HEK293 (cell line): ENCODE measurements at regions not wholly inside any gene's neighbourhood (a gene's known extent, or its start where the extent isn't known, plus 50 kb on each side); places are given as distances from the start of the nearest gene placed in this dataset.
"Not testable (repeated sequence)": the region's sequence is repeated elsewhere in the genome, so short reads cannot be mapped to it uniquely, and the experiment has no call there.

Experiments used
- CTCF ChIA-PET: fragments of 350-600 bp; formaldehyde crosslinking; extraction: SDS; loops from one replicate; lab custom pipeline; 2021; ENCODE audit warnings: antibody characterized with exemption; lab: Yijun Ruan, JAX
- POLR2A ChIA-PET: fragments of 300-600 bp; formaldehyde crosslinking; extraction: SDS; loops from one replicate; lab custom pipeline; 2020; ENCODE audit warnings: antibody characterized with exemption, inconsistent platforms; lab: Yijun Ruan, JAX
- H3K27ac ChIP-seq: fragments of 200-500 bp; sonication (Bioruptor generic); 2 replicates; pipeline ENCODE4 v1.5.1; 2014; ENCODE audit warnings: low read depth, low read length, control low read depth, inconsistent platforms; ENCODE audit errors: extremely low read depth
- H3K36me3 ChIP-seq, 2 experiments: fragments of 200-500 bp in 1 of 2; sonication (Bioruptor generic) in 1 of 2; 1 replicate in 1 of 2; 2 replicates in 1 of 2; pipeline ENCODE4 v1.5.1; 2014 to 2017; ENCODE audit warnings: inconsistent platforms in 2 of 2, low read length in 2 of 2; ENCODE audit not compliant: control insufficient read depth in 2 of 2, insufficient read depth in 1 of 2
- H3K4me1 ChIP-seq: fragments of 200-500 bp; sonication (Bioruptor generic); 2 replicates; pipeline ENCODE4 v1.5.1; 2014; ENCODE audit warnings: mild to moderate bottlenecking, low read length, inconsistent platforms; ENCODE audit not compliant: control insufficient read depth, insufficient read depth
- H3K4me3 ChIP-seq: 2 replicates; pipeline ENCODE4 v1.5.1; 2011; ENCODE audit warnings: low read depth, mild to moderate bottlenecking, control low read depth, low read length, moderate library complexity
- H3K9me3 ChIP-seq: fragments of 200-500 bp; sonication (Bioruptor generic); 2 replicates; pipeline ENCODE4 v1.5.1; 2014; ENCODE audit warnings: low read depth, low read length, inconsistent platforms; ENCODE audit not compliant: control insufficient read depth, insufficient read depth
- HOXA7 ChIP-seq: sonication (generic); formaldehyde crosslinking; IDR thresholded peaks from 2 replicates; pipeline ENCODE4 v1.8.1; 2022; ENCODE audit warnings: missing genetic modification reagents, borderline replicate concordance
- HOXC10 ChIP-seq: sonication (generic); formaldehyde crosslinking; IDR thresholded peaks from 2 replicates; pipeline ENCODE4 v1.8.1; 2023; ENCODE audit warnings: mild to moderate bottlenecking, missing genetic modification reagents
- MEIS1 ChIP-seq: sonication (generic); formaldehyde crosslinking; IDR thresholded peaks from 2 replicates; pipeline ENCODE4 v1.8.1; 2022; ENCODE audit warnings: missing genetic modification reagents, mild to moderate bottlenecking, borderline replicate concordance
- OVOL3 ChIP-seq: fragments of 450-650 bp; formaldehyde crosslinking; IDR thresholded peaks from 2 replicates; pipeline ENCODE4 v1.5.1; 2016; ENCODE audit warnings: missing biosample characterization, missing genetic modification characterization
- PRDM1 ChIP-seq: fragments of 450-650 bp; formaldehyde crosslinking; IDR thresholded peaks from 2 replicates; pipeline ENCODE4; 2016; ENCODE audit warnings: missing biosample characterization, missing genetic modification characterization
- REPIN1 ChIP-seq: fragments of 450-650 bp; formaldehyde crosslinking; IDR thresholded peaks from 2 replicates; pipeline ENCODE4 v1.5.1; 2017; ENCODE audit warnings: missing biosample characterization, missing genetic modification characterization, low read depth
- YY1 ChIP-seq: fragments of 450-650 bp; formaldehyde crosslinking; IDR thresholded peaks from 2 replicates; pipeline ENCODE4 v1.5.1; 2018; ENCODE audit warnings: missing biosample characterization, missing genetic modification characterization
- ZNF311 ChIP-seq: fragments of 450-650 bp; formaldehyde crosslinking; IDR thresholded peaks from 2 replicates; pipeline ENCODE4 v1.5.1; 2017; ENCODE audit warnings: missing biosample characterization, missing genetic modification characterization, borderline replicate concordance
- ZNF350 ChIP-seq: fragments of 450-650 bp; formaldehyde crosslinking; IDR thresholded peaks from 2 replicates; pipeline ENCODE4 v1.5.0; 2017; ENCODE audit warnings: missing biosample characterization, mild to moderate bottlenecking, missing genetic modification characterization
- ZNF501 ChIP-seq: fragments of 450-650 bp; formaldehyde crosslinking; IDR thresholded peaks from 2 replicates; pipeline ENCODE4 v1.5.1; 2016; ENCODE audit warnings: missing biosample characterization, missing genetic modification characterization
- ZNF596 ChIP-seq: fragments of 450-650 bp; IDR thresholded peaks from 2 replicates; pipeline ENCODE4 v1.5.0; 2018; ENCODE audit warnings: missing biosample characterization, mild to moderate bottlenecking, missing genetic modification characterization, moderate library complexity
- ZNF664 ChIP-seq: fragments of 450-650 bp; formaldehyde crosslinking; IDR thresholded peaks from 2 replicates; pipeline ENCODE4 v1.5.1; 2016; ENCODE audit warnings: missing biosample characterization, missing genetic modification characterization
- ZNF76 ChIP-seq: fragments of 450-650 bp; formaldehyde crosslinking; IDR thresholded peaks from 2 replicates; pipeline ENCODE4; 2016; ENCODE audit warnings: low read depth, missing biosample characterization, missing genetic modification characterization, borderline replicate concordance
- ZNF768 ChIP-seq: fragments of 450-650 bp; formaldehyde crosslinking; IDR thresholded peaks from 2 replicates; pipeline ENCODE4 v1.5.1; 2018; ENCODE audit warnings: missing biosample characterization, mild to moderate bottlenecking, missing genetic modification characterization
- ZNF777 ChIP-seq: fragments of 450-650 bp; formaldehyde crosslinking; IDR thresholded peaks from 2 replicates; pipeline ENCODE4 v1.5.1; 2017; ENCODE audit warnings: missing biosample characterization, missing genetic modification characterization, borderline replicate concordance
- TF ChIP-seq, protein P1 (sequence below): fragments of 450-650 bp; formaldehyde crosslinking; IDR thresholded peaks from 2 replicates; pipeline ENCODE4 v1.5.1; 2016; ENCODE audit warnings: missing biosample characterization, missing genetic modification characterization, borderline replicate concordance
- TF ChIP-seq, protein P2 (sequence below): IDR thresholded peaks from 2 replicates; pipeline ENCODE4 v1.6.1; 2011; ENCODE audit warnings: mild to moderate bottlenecking, low read depth, low read length, borderline replicate concordance
- TF ChIP-seq, protein P3 (sequence below): fragments of 450-650 bp; formaldehyde crosslinking; IDR thresholded peaks from 2 replicates; pipeline ENCODE4 v1.5.1; 2017; ENCODE audit warnings: missing biosample characterization, missing genetic modification characterization
- TF ChIP-seq, protein P4 (sequence below): fragments of 450-650 bp; formaldehyde crosslinking; IDR thresholded peaks from 2 replicates; pipeline ENCODE4 v1.5.1; 2016; ENCODE audit warnings: missing biosample characterization, missing genetic modification characterization

DNA sequence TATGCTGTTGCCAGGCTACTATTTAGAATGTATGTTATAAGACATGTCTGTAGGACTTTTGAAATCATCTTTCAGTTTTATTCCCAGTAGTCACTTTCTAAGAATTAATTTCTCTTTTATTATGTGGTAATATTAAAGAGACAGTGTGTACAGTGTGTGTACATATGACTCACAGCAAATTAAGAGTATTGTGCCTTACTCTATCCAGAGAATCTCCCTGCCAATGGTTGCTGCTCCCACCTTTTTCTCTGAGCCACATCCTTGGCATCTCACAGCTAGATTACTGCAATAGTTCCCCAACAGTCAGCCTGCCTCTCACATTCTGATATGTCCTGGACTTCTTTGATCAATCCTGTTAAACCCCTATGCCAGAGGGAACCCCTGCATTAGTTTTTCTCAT is 114.5 kb downstream of the ANXA5 start:
- Histone ChIP-seq H3K36me3 (no peaks in the 10 kb centered on the region), H3K4me1 (no peaks in the 10 kb centered on the region; the same call in 1 of the 2 replicates), H3K27ac (no peak overlapping the region), H3K9me3 (no peaks in the 10 kb centered on the region), H3K4me3 (no peak overlapping the region)
- TF ChIP-seq, protein P1, sequence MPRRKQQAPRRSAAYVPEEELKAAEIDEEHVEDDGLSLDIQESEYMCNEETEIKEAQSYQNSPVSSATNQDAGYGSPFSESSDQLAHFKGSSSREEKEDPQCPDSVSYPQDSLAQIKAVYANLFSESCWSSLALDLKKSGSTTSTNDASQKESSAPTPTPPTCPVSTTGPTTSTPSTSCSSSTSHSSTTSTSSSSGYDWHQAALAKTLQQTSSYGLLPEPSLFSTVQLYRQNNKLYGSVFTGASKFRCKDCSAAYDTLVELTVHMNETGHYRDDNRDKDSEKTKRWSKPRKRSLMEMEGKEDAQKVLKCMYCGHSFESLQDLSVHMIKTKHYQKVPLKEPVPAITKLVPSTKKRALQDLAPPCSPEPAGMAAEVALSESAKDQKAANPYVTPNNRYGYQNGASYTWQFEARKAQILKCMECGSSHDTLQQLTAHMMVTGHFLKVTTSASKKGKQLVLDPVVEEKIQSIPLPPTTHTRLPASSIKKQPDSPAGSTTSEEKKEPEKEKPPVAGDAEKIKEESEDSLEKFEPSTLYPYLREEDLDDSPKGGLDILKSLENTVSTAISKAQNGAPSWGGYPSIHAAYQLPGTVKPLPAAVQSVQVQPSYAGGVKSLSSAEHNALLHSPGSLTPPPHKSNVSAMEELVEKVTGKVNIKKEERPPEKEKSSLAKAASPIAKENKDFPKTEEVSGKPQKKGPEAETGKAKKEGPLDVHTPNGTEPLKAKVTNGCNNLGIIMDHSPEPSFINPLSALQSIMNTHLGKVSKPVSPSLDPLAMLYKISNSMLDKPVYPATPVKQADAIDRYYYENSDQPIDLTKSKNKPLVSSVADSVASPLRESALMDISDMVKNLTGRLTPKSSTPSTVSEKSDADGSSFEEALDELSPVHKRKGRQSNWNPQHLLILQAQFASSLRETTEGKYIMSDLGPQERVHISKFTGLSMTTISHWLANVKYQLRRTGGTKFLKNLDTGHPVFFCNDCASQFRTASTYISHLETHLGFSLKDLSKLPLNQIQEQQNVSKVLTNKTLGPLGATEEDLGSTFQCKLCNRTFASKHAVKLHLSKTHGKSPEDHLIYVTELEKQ (tag by site-specific recombination), result no peak
- TF ChIP-seq, protein P2, sequence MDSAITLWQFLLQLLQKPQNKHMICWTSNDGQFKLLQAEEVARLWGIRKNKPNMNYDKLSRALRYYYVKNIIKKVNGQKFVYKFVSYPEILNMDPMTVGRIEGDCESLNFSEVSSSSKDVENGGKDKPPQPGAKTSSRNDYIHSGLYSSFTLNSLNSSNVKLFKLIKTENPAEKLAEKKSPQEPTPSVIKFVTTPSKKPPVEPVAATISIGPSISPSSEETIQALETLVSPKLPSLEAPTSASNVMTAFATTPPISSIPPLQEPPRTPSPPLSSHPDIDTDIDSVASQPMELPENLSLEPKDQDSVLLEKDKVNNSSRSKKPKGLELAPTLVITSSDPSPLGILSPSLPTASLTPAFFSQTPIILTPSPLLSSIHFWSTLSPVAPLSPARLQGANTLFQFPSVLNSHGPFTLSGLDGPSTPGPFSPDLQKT, result no peak
- TF ChIP-seq ZNF311 (tag by site-specific recombination), result no peak
- TF ChIP-seq REPIN1 (tag by site-specific recombination), result no peak
- TF ChIP-seq HOXA7 (CRISPR knock-in tag), result no peak
- TF ChIP-seq, protein P3, sequence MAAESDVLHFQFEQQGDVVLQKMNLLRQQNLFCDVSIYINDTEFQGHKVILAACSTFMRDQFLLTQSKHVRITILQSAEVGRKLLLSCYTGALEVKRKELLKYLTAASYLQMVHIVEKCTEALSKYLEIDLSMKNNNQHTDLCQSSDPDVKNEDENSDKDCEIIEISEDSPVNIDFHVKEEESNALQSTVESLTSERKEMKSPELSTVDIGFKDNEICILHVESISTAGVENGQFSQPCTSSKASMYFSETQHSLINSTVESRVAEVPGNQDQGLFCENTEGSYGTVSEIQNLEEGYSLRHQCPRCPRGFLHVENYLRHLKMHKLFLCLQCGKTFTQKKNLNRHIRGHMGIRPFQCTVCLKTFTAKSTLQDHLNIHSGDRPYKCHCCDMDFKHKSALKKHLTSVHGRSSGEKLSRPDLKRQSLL (tag by site-specific recombination), result no peak
- POLR2A ChIA-PET, result no interaction called here
- CTCF ChIA-PET, result interaction anchor here (0.6 kb wide), 1 partner anchor 35 kb away, joined by 4 read pairs; no protein-coding TSS in a partner anchor

DNA sequence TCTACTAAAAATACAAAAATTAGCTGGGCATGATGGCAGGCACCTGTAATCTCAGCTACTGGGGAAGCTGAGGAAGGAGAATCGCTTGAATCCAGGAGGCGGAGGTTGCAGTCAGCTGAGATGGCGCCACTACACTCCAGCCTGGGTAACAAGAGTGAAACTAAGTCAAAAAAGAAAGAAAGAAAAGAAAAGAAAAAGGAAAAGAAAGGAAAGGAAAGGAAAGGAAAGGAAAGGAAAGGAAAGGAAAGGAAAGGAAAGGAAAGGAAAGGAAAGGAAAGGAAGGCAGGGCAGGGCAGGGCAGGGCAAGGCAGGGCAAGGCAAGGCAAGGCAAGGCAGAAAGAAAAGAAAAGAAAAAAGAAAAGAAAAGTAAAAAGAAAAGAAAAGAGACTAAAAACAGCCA is 121.4 kb downstream of the ANXA5 start:
- H3K36me3 ChIP-seq, H3K9me3 ChIP-seq, H3K4me1 ChIP-seq, CTCF ChIA-PET, POLR2A ChIA-PET, H3K27ac ChIP-seq, H3K4me3 ChIP-seq: not testable (repeated sequence)
- TF ChIP-seq PRDM1 (tag by site-specific recombination), result peak; percentile 91

DNA sequence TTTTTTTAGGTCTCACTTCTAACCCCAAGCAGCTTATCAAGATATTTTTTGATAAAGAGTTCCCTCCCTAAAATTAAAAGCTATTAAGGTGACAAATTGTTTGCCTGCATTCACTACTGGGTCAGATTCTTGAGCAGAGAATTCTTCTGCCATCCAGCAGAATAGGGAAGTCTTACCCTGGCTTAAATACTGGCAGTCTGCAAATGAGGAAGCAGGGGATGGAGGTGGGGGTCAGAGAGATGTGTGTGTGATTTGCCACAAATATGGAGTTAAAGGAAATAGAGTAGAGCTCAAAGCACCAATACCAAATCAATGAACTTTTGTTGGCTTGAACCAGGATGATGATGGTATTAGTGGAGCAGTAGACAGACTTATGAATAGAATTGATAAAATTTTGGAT is 122.2 kb downstream of the ANXA5 start:
- ChIA-PET POLR2A (no interaction called here), CTCF (no interaction called here)
- H3K9me3 ChIP-seq, result no peaks in the 10 kb centered on the region
- TF ChIP-seq ZNF768 (no peak), YY1 (tag by site-specific recombination) (no peak)
- no peaks in the 10 kb centered on the region for H3K36me3 ChIP-seq
- no peak overlapping the region for H3K4me3 ChIP-seq
- H3K4me1 ChIP-seq, result no peaks in the 10 kb centered on the region
- no peak overlapping the region for H3K27ac ChIP-seq

DNA sequence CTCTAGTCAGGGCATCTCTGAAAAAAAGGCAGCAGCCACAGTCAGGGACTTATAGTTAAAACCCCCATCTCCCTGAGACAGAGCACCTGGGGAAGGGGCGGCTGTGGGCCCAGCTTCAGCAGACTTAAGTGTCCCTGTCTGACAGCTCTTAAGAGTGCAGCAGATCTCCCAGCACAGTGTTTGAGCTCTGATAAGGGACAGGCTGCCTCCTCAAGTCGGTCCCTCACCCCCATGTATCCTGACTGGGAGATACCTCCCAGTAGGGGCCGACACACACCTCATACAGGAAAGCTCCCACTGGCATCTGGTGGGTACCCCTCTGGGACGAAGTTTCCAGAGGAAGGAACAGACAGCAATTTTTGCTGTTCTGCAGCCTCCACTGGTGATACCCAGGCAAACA is 129.0 kb downstream of the ANXA5 start:
- Histone ChIP-seq H3K4me1 (no peaks in the 10 kb centered on the region), H3K9me3 (no peaks in the 10 kb centered on the region), H3K4me3 (no peak overlapping the region), H3K36me3 (no peaks in the 10 kb centered on the region), H3K27ac (no peak overlapping the region)
- CTCF ChIA-PET, result no interaction called here
- POLR2A ChIA-PET, result no interaction called here
- TF ChIP-seq, protein P4, sequence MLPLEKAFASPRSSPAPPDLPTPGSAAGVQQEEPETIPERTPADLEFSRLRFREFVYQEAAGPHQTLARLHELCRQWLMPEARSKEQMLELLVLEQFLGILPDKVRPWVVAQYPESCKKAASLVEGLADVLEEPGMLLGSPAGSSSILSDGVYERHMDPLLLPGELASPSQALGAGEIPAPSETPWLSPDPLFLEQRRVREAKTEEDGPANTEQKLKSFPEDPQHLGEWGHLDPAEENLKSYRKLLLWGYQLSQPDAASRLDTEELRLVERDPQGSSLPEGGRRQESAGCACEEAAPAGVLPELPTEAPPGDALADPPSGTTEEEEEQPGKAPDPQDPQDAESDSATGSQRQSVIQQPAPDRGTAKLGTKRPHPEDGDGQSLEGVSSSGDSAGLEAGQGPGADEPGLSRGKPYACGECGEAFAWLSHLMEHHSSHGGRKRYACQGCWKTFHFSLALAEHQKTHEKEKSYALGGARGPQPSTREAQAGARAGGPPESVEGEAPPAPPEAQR (tag by site-specific recombination), result no peak
- no peak for TF ChIP-seq ZNF664 (tag by site-specific recombination)
- no peak for TF ChIP-seq ZNF350 (tag by site-specific recombination)
- no peak for TF ChIP-seq ZNF777 (tag by site-specific recombination)
- no peak for TF ChIP-seq ZNF501 (tag by site-specific recombination)
- TF ChIP-seq ZNF596 (tag by site-specific recombination), result no peak
- TF ChIP-seq OVOL3, result no peak
- no peak for TF ChIP-seq ZNF76 (tag by site-specific recombination)
- no peak for TF ChIP-seq MEIS1 (CRISPR knock-in tag)
- no peak for TF ChIP-seq HOXC10
